Esophagus squamous epithelium (tissue), 5 donors: ENCODE measurements at regions not wholly inside any gene's neighbourhood (a gene's known extent, or its start where the extent isn't known, plus 50 kb on each side); places are given as distances from the start of the nearest gene placed in this dataset.

Experiments
- DNase-seq: peaks from one replicate; lab custom pipeline; 2025; lab: John Stamatoyannopoulos, UW
- H3K27ac ChIP-seq, 4 donors: fragments of 200-600 bp; sonication (generic); one replicate each; pipeline ENCODE4 v1.5.1; 2016 to 2019; ENCODE audit warnings: mild to moderate bottlenecking in 1 of 4
- H3K27me3 ChIP-seq, 4 donors: fragments of 200-600 bp; sonication (generic); 1 replicate in 3 of 4; 2 replicates in 1 of 4; pipeline versions ENCODE4 v1.5.1 to v1.6.0; 2017 to 2021; ENCODE audit warnings: antibody characterized with exemption in 1 of 4
- H3K36me3 ChIP-seq, 3 donors: fragments of 200-600 bp; sonication (generic); one replicate each; pipeline ENCODE4 v1.5.1; 2016 to 2019
- H3K4me1 ChIP-seq, 3 donors: fragments of 200-600 bp; sonication (generic); one replicate each; pipeline ENCODE4 v1.5.1; 2017 to 2019
- H3K4me3 ChIP-seq, 4 donors: fragments of 200-600 bp; sonication (generic); 1 replicate in 3 of 4; 2 replicates in 1 of 4; pipeline ENCODE4 v1.5.1; 2016 to 2019; ENCODE audit warnings: mild to moderate bottlenecking in 2 of 4, moderate library complexity in 1 of 4
- H3K9me3 ChIP-seq, 3 donors: fragments of 200-600 bp; sonication (generic); one replicate each; pipeline ENCODE4 v1.5.1; 2016 to 2019
- CTCF ChIP-seq, 6 experiments: fragments of 450-650 bp in 4 of 6; fragments of 200-600 bp in 2 of 6; sonication (generic) in 2 of 6; IDR thresholded peaks; one replicate each; pipeline ENCODE4 v1.5.1; 2016 to 2019; ENCODE audit warnings: antibody characterized with exemption in 6 of 6, mild to moderate bottlenecking in 4 of 6, moderate library complexity in 4 of 6
- POLR2A ChIP-seq, 4 donors: fragments of 450-650 bp; IDR thresholded peaks; one replicate each; pipeline ENCODE4 v1.6.1; 2017; ENCODE audit warnings: antibody characterized with exemption in 4 of 4, mild to moderate bottlenecking in 4 of 4, moderate library complexity in 3 of 4
- WGBS, 2 donors: methylation state at CpG; one replicate each; pipeline ENCODE4 v1.1.5; 2018; 5-methylcytosine and 5-hydroxymethylcytosine counted together
- intact Hi-C: fragments of 100-400 bp; cut with DNase I; formaldehyde crosslinking; loops from one replicate; pipeline ENCODE4 v1.15.0; 2022
- donor health status: DM: yes; HTN: yes; CAD: no.

- DNase-seq: no peak
- H3K4me3 ChIP-seq: no peak overlapping the region
- no peak for TF ChIP-seq POLR2A (IDR thresholded peaks at IDR 0.05)
- TF ChIP-seq CTCF (IDR thresholded peaks at IDR 0.05): no peak
- intact Hi-C loops: no loop called here
- no peaks in the 10 kb centered on the region for H3K27me3 ChIP-seq
- H3K27ac ChIP-seq: peak overlapping the region in 2 of 4 donors; percentile 30 to 34
- no peaks in the 10 kb centered on the region for H3K36me3 ChIP-seq
- H3K9me3 ChIP-seq: no peaks in the 10 kb centered on the region
- H3K4me1 ChIP-seq: peaks cover 0 to 11% (median 5%) of the 10 kb centered on the region in 3 donors
- WGBS, 2 donors: 56 to 62% methylated on average over 5 of the region's 5 CpGs
Observed at GRCh38 chr10:29746080-29746797, 111.5 kb upstream of the SVIL start.

GRCh38 chr10:29740981-29741545, 106.3 kb upstream of the SVIL start:
- H3K9me3 ChIP-seq: no peaks in the 10 kb centered on the region
- no peaks in the 10 kb centered on the region for H3K36me3 ChIP-seq
- no peaks in the 10 kb centered on the region for H3K27me3 ChIP-seq
- H3K4me1 ChIP-seq: peaks cover 0 to 15% (median 5%) of the 10 kb centered on the region in 3 donors
- H3K27ac ChIP-seq: peak overlapping the region in 3 of 4 donors; percentile 25 to 52 (median 47)
- no peak for DNase-seq
- TF ChIP-seq CTCF (IDR thresholded peaks at IDR 0.05) (no peak), POLR2A (IDR thresholded peaks at IDR 0.05) (no peak)
- 61 to 72% methylated on average over 6 of the region's 6 CpGs for WGBS, 2 donors
- intact Hi-C loops: no loop called here
- H3K4me3 ChIP-seq: no peak overlapping the region

GRCh38 chr10:29738341-29738740, 103.6 kb upstream of the SVIL start:
- no peaks in the 10 kb centered on the region for H3K9me3 ChIP-seq
- TF ChIP-seq CTCF (IDR thresholded peaks at IDR 0.05): no peak
- TF ChIP-seq POLR2A (IDR thresholded peaks at IDR 0.05): no peak
- H3K4me1 ChIP-seq: peaks cover 5 to 33% (median 7%) of the 10 kb centered on the region in 3 donors
- H3K27ac ChIP-seq: no peak overlapping the region
- no peaks in the 10 kb centered on the region for H3K36me3 ChIP-seq
- WGBS, 2 donors: 87 to 99% methylated on average over 6 to 8 of the region's 11 CpGs
- no peaks in the 10 kb centered on the region for H3K27me3 ChIP-seq
- H3K4me3 ChIP-seq: no peak overlapping the region
- intact Hi-C loops: loop anchor here (10.0 kb wide), 3 partner anchors 106 to 256 kb away; no protein-coding TSS in a partner anchor
- no peak for DNase-seq

- WGBS, 2 donors: 46 to 56% methylated on average over 9 to 10 of the region's 27 CpGs
- Histone ChIP-seq H3K9me3 (no peaks in the 10 kb centered on the region), H3K27ac (peak overlapping the region; percentile 96 to 100 (median 98)), H3K36me3 (no peaks in the 10 kb centered on the region), H3K4me3 (peak overlapping the region; percentile 67 to 97 (median 84)), H3K4me1 (peaks cover 3 to 41% (median 12%) of the 10 kb centered on the region in 3 donors), H3K27me3 (no peaks in the 10 kb centered on the region)
- TF ChIP-seq CTCF (IDR thresholded peaks at IDR 0.05) (no peak), POLR2A (IDR thresholded peaks at IDR 0.05) (no peak)
- intact Hi-C loops: loop anchor here (10.0 kb wide), 3 partner anchors 108 to 258 kb away; no protein-coding TSS in a partner anchor
- no peak for DNase-seq
Observed at GRCh38 chr10:29737074-29737593, 102.4 kb upstream of the SVIL start.
